ENCODE measurements at regions not wholly inside any gene's neighbourhood (a gene's known extent, or its start where the extent isn't known, plus 50 kb on each side); places are given as distances from the start of the nearest gene placed in this dataset.

GRCh38 chr1:184910005-184910404 lies 64.3 kb downstream of the NIBAN1 start:
- TF ChIP-seq CTCF (IDR thresholded peaks at IDR 0.05) (no peak), POLR2AphosphoS5 (IDR thresholded peaks at IDR 0.05) (no peak), POLR2A (IDR thresholded peaks at IDR 0.05) (no peak), EP300 (IDR thresholded peaks at IDR 0.05) (no peak)
